PC-9 (cell line): ENCODE measurements at regions not wholly inside any gene's neighbourhood (a gene's known extent, or its start where the extent isn't known, plus 50 kb on each side); places are given as distances from the start of the nearest gene placed in this dataset.

ENCODE experiments used
- EZH2 ChIP-seq: fragments of 200-600 bp; sonication (generic); IDR thresholded peaks from 2 replicates; pipeline ENCODE4 v1.8.0; 2017; ENCODE audit warnings: antibody characterized with exemption, low read depth
- TF ChIP-seq, protein P1 (sequence below): fragments of 200-600 bp; sonication (generic); conservative IDR thresholded peaks from 2 replicates; pipeline ENCODE4 v1.6.1; 2017; ENCODE audit warnings: mixed run types, antibody characterized with exemption, mild to moderate bottlenecking, moderate library complexity

GRCh38 chr3:162492446-162493081 lies 996.0 kb downstream of the OTOL1 start:
- TF ChIP-seq, protein P1, sequence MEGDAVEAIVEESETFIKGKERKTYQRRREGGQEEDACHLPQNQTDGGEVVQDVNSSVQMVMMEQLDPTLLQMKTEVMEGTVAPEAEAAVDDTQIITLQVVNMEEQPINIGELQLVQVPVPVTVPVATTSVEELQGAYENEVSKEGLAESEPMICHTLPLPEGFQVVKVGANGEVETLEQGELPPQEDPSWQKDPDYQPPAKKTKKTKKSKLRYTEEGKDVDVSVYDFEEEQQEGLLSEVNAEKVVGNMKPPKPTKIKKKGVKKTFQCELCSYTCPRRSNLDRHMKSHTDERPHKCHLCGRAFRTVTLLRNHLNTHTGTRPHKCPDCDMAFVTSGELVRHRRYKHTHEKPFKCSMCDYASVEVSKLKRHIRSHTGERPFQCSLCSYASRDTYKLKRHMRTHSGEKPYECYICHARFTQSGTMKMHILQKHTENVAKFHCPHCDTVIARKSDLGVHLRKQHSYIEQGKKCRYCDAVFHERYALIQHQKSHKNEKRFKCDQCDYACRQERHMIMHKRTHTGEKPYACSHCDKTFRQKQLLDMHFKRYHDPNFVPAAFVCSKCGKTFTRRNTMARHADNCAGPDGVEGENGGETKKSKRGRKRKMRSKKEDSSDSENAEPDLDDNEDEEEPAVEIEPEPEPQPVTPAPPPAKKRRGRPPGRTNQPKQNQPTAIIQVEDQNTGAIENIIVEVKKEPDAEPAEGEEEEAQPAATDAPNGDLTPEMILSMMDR, result no peak
- TF ChIP-seq EZH2, result no peak
